Activated naive CD4-positive, alpha-beta T cell treated with anti-CD3 and anti-CD28 coated beads, Interleukin-2, amount 50 U/mL, for 24 hours (primary cell): ENCODE measurements at regions not wholly inside any gene's neighbourhood (a gene's known extent, or its start where the extent isn't known, plus 50 kb on each side); places are given as distances from the start of the nearest gene placed in this dataset.

Experiments
- H3K27ac Mint-ChIP-seq: one replicate; pipeline ENCODE4 v1.8.0; 2021; ENCODE audit warnings: mild to moderate bottlenecking, mixed read lengths
- H3K27me3 Mint-ChIP-seq: one replicate; pipeline ENCODE4 v1.8.0; 2021; ENCODE audit warnings: mixed read lengths
- H3K36me3 Mint-ChIP-seq: one replicate; pipeline ENCODE4 v1.8.0; 2021; ENCODE audit warnings: mixed read lengths
- H3K4me1 Mint-ChIP-seq: one replicate; pipeline ENCODE4 v1.8.0; 2021; ENCODE audit warnings: mixed read lengths
- H3K4me3 Mint-ChIP-seq: one replicate; pipeline ENCODE4 v1.8.0; 2021; ENCODE audit warnings: mild to moderate bottlenecking, mixed read lengths
- H3K9me3 Mint-ChIP-seq: one replicate; pipeline ENCODE4 v1.8.0; 2021; ENCODE audit warnings: mixed read lengths

GRCh38 chr9:106795031-106795430, 67.9 kb upstream of the ZNF462 start:
- H3K9me3 Mint-ChIP-seq = no peaks in the 10 kb centered on the region
- no peaks in the 10 kb centered on the region for H3K4me1 Mint-ChIP-seq
- no peak overlapping the region for H3K4me3 Mint-ChIP-seq
- H3K27ac Mint-ChIP-seq = no peak overlapping the region
- no peaks in the 10 kb centered on the region for H3K27me3 Mint-ChIP-seq
- H3K36me3 Mint-ChIP-seq = no peaks in the 10 kb centered on the region

GRCh38 chr9:106796771-106797170, 66.2 kb upstream of the ZNF462 start:
- H3K4me1 Mint-ChIP-seq = no peaks in the 10 kb centered on the region
- no peaks in the 10 kb centered on the region for H3K9me3 Mint-ChIP-seq
- no peak overlapping the region for H3K4me3 Mint-ChIP-seq
- no peak overlapping the region for H3K27ac Mint-ChIP-seq
- H3K36me3 Mint-ChIP-seq = no peaks in the 10 kb centered on the region
- no peaks in the 10 kb centered on the region for H3K27me3 Mint-ChIP-seq

GRCh38 chr9:106797299-106797698, 65.7 kb upstream of the ZNF462 start:
- Mint-ChIP-seq H3K36me3 (no peaks in the 10 kb centered on the region), H3K9me3 (no peaks in the 10 kb centered on the region), H3K27me3 (no peaks in the 10 kb centered on the region), H3K4me3 (no peak overlapping the region), H3K27ac (no peak overlapping the region), H3K4me1 (no peaks in the 10 kb centered on the region)

DNA sequence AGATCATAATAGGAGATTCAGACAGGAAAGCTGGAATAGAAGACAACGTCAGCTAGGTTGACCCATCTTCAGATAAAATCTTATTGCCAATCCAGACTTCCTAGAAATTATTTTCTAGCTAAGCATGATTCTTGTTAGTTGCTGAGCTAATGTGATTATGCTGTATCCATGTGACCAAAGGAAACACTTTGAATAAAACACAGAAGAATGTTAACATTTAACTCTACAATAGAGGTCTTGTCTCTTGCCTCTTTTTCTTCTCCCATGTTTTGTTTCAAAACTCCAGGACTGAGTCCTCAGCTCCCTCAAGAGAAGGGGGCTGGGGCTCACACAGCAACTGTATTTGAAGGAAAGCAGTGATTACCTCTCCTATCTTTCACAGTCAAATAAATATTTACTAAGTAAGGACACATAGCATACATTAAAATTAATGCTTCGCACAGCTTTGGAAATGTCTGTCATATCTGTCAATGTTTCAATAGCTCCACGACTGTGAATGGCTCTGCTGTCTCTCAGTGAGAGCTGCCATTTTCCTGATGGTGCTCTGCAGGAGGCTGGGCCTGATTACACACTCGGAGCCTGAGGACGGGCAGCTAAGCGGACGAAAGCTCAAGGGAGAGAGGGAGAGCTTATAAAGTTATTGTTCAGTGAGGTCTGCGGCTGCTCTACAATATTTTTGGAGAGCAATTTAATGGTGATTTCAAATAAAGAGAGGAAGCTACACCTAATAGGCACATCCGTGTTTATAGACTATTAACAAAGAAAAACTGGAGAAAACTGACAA, 64.8 kb upstream of the ZNF462 start:
- no peaks in the 10 kb centered on the region for H3K4me1 Mint-ChIP-seq
- H3K36me3 Mint-ChIP-seq = no peaks in the 10 kb centered on the region
- H3K4me3 Mint-ChIP-seq = no peak overlapping the region
- no peaks in the 10 kb centered on the region for H3K27me3 Mint-ChIP-seq
- H3K27ac Mint-ChIP-seq = no peak overlapping the region
- peaks cover 7% of the 10 kb centered on the region for H3K9me3 Mint-ChIP-seq

DNA sequence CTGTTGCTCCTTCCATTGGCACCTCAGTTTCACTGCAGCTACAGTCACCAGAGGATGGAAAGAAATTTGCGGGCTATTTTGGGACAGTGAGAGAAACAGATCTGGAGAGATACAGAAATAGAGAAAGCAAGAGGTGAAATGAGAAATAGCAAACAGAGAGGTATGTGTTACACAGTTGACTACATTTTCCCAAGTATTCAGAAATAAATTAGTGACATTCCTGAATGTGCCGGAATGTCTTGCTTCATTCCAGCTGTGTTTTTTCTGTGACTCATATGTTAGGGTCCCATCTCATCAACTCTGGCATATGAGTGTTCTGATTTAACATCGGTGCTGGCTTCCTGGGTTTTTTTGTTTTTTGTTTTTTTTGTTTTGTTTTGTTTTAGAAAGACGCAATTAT, 63.8 kb upstream of the ZNF462 start:
- Mint-ChIP-seq H3K27me3 (no peaks in the 10 kb centered on the region), H3K27ac (no peak overlapping the region), H3K36me3 (no peaks in the 10 kb centered on the region), H3K4me1 (no peaks in the 10 kb centered on the region), H3K9me3 (peaks cover 7% of the 10 kb centered on the region), H3K4me3 (no peak overlapping the region)

- Mint-ChIP-seq H3K4me1 (no peaks in the 10 kb centered on the region), H3K4me3 (no peak overlapping the region), H3K36me3 (no peaks in the 10 kb centered on the region), H3K9me3 (peaks cover 7% of the 10 kb centered on the region), H3K27ac (no peak overlapping the region), H3K27me3 (no peaks in the 10 kb centered on the region)
These were observed 62.2 kb upstream of the ZNF462 start for GRCh38 chr9:106800701-106801270.

DNA sequence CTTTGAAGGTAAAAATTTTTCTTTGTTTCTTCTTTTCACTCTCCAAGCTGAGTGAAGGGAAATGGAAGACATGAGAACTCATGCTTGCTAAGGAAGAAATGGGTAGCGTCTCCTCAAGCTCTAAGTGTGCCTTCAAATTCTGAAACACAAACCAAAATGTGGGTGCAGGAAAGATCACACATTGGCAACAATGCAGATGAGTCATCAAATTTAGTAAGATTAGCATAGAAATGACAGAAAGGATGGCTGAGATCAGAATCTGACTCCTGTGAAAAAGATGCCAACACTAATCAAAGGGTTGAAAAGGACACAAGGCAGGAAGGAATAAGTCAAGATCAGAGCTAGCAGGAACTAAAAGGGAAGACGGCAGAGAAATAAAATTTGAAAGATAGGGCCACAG, 61.1 kb upstream of the ZNF462 start:
- H3K27ac Mint-ChIP-seq = no peak overlapping the region
- no peaks in the 10 kb centered on the region for H3K36me3 Mint-ChIP-seq
- H3K4me3 Mint-ChIP-seq = no peak overlapping the region
- H3K9me3 Mint-ChIP-seq = peaks cover 7% of the 10 kb centered on the region
- H3K27me3 Mint-ChIP-seq = no peaks in the 10 kb centered on the region
- H3K4me1 Mint-ChIP-seq = no peaks in the 10 kb centered on the region
